ENCODE measurements at regions not wholly inside any gene's neighbourhood (a gene's known extent, or its start where the extent isn't known, plus 50 kb on each side); places are given as distances from the start of the nearest gene placed in this dataset.

DNA sequence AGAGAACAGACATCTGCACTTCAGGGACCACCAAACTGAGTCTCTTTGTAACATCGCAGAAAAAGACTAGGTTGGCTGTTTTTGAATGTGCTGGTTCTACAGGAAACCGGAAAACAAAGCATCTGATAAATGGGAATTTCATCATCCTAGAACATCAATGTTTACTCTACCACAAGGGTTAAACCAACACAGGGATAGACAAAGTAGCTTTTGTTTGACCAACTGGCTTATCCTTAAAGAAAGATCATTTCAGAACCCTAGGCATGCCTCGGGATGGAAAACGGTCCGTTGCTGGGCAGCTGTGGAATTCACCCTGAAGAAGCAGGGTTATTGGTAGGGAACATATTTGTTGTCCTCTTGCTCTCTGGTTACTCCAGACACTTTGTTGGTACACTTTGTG, 2355.5 kb upstream of the AGA start (continued):
- no peak for TF ChIP-seq GABPA (IDR thresholded peaks at IDR 0.05; ENCODE audit: low read depth, low read length)
- peak; percentile 38; the same call in 1 of the 2 replicates for TF ChIP-seq GABPA (CRISPR knock-in tag; IDR thresholded peaks at IDR 0.05; ENCODE audit: low read depth)
- TF ChIP-seq, protein P1, sequence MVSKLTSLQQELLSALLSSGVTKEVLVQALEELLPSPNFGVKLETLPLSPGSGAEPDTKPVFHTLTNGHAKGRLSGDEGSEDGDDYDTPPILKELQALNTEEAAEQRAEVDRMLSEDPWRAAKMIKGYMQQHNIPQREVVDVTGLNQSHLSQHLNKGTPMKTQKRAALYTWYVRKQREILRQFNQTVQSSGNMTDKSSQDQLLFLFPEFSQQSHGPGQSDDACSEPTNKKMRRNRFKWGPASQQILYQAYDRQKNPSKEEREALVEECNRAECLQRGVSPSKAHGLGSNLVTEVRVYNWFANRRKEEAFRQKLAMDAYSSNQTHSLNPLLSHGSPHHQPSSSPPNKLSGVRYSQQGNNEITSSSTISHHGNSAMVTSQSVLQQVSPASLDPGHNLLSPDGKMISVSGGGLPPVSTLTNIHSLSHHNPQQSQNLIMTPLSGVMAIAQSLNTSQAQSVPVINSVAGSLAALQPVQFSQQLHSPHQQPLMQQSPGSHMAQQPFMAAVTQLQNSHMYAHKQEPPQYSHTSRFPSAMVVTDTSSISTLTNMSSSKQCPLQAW (CRISPR knock-in tag; IDR thresholded peaks at IDR 0.05): no peak
- no peak for TF ChIP-seq TOE1 (CRISPR knock-in tag; IDR thresholded peaks at IDR 0.05)
- TF ChIP-seq, protein P2, sequence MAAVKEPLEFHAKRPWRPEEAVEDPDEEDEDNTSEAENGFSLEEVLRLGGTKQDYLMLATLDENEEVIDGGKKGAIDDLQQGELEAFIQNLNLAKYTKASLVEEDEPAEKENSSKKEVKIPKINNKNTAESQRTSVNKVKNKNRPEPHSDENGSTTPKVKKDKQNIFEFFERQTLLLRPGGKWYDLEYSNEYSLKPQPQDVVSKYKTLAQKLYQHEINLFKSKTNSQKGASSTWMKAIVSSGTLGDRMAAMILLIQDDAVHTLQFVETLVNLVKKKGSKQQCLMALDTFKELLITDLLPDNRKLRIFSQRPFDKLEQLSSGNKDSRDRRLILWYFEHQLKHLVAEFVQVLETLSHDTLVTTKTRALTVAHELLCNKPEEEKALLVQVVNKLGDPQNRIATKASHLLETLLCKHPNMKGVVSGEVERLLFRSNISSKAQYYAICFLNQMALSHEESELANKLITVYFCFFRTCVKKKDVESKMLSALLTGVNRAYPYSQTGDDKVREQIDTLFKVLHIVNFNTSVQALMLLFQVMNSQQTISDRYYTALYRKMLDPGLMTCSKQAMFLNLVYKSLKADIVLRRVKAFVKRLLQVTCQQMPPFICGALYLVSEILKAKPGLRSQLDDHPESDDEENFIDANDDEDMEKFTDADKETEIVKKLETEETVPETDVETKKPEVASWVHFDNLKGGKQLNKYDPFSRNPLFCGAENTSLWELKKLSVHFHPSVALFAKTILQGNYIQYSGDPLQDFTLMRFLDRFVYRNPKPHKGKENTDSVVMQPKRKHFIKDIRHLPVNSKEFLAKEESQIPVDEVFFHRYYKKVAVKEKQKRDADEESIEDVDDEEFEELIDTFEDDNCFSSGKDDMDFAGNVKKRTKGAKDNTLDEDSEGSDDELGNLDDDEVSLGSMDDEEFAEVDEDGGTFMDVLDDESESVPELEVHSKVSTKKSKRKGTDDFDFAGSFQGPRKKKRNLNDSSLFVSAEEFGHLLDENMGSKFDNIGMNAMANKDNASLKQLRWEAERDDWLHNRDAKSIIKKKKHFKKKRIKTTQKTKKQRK (IDR thresholded peaks at IDR 0.05; ENCODE audit: low read length): no peak
- TF ChIP-seq ETV5 (CRISPR knock-in tag; IDR thresholded peaks at IDR 0.05; ENCODE audit: borderline replicate concordance): no peak
- TF ChIP-seq NFIB (CRISPR knock-in tag; IDR thresholded peaks at IDR 0.05; ENCODE audit: borderline replicate concordance): no peak
- TF ChIP-seq TBX2 (CRISPR knock-in tag; IDR thresholded peaks at IDR 0.05; ENCODE audit: borderline replicate concordance): no peak
- TF ChIP-seq ATF7 (IDR thresholded peaks at IDR 0.05): no peak
- TF ChIP-seq ATF7 (CRISPR knock-in tag; IDR thresholded peaks at IDR 0.05): no peak
- TF ChIP-seq ZNF354B (CRISPR knock-in tag; IDR thresholded peaks at IDR 0.05): no peak
- no peak for TF ChIP-seq ZFYVE20 (CRISPR knock-in tag; IDR thresholded peaks at IDR 0.05; ENCODE audit: borderline replicate concordance, low read depth)
- no peak for TF ChIP-seq SOX6 (IDR thresholded peaks at IDR 0.05)
- TF ChIP-seq SOX6 (CRISPR knock-in tag; IDR thresholded peaks at IDR 0.05): peak; percentile 59; the same call in 1 of the 2 replicates
- peak; percentile 32; the same call in 1 of the 2 replicates for TF ChIP-seq HMG20A (CRISPR knock-in tag; IDR thresholded peaks at IDR 0.05; ENCODE audit: borderline replicate concordance)
- no peak for TF ChIP-seq STAG1 (CRISPR knock-in tag; IDR thresholded peaks at IDR 0.05)
- TF ChIP-seq JUND (CRISPR knock-in tag; IDR thresholded peaks at IDR 0.05): no peak
- no peak for TF ChIP-seq CCAR2 (optimal IDR thresholded peaks at IDR 0.05; ENCODE audit: low read depth, low read length)
- TF ChIP-seq TCF7 (IDR thresholded peaks at IDR 0.05; ENCODE audit: low read depth): no peak
- TF ChIP-seq FOXA1 (IDR thresholded peaks at IDR 0.05): no peak
- peak; percentile 85 for TF ChIP-seq FOXA1 (CRISPR knock-in tag; IDR thresholded peaks at IDR 0.05)
- TF ChIP-seq, protein P3, sequence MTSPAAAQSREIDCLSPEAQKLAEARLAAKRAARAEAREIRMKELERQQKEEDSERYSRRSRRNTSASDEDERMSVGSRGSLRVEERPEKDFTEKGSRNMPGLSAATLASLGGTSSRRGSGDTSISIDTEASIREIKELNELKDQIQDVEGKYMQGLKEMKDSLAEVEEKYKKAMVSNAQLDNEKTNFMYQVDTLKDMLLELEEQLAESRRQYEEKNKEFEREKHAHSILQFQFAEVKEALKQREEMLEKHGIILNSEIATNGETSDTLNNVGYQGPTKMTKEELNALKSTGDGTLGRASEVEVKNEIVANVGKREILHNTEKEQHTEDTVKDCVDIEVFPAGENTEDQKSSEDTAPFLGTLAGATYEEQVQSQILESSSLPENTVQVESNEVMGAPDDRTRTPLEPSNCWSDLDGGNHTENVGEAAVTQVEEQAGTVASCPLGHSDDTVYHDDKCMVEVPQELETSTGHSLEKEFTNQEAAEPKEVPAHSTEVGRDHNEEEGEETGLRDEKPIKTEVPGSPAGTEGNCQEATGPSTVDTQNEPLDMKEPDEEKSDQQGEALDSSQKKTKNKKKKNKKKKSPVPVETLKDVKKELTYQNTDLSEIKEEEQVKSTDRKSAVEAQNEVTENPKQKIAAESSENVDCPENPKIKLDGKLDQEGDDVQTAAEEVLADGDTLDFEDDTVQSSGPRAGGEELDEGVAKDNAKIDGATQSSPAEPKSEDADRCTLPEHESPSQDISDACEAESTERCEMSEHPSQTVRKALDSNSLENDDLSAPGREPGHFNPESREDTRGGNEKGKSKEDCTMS (CRISPR knock-in tag; conservative IDR thresholded peaks at IDR 0.05): no peak
- TF ChIP-seq, protein P4, sequence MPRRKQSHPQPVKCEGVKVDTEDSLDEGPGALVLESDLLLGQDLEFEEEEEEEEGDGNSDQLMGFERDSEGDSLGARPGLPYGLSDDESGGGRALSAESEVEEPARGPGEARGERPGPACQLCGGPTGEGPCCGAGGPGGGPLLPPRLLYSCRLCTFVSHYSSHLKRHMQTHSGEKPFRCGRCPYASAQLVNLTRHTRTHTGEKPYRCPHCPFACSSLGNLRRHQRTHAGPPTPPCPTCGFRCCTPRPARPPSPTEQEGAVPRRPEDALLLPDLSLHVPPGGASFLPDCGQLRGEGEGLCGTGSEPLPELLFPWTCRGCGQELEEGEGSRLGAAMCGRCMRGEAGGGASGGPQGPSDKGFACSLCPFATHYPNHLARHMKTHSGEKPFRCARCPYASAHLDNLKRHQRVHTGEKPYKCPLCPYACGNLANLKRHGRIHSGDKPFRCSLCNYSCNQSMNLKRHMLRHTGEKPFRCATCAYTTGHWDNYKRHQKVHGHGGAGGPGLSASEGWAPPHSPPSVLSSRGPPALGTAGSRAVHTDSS (CRISPR knock-in tag; conservative IDR thresholded peaks at IDR 0.05): no peak

All from HepG2 (cell line).